Fibroblast of the aortic adventitia (primary cell): ENCODE measurements at regions not wholly inside any gene's neighbourhood (a gene's known extent, or its start where the extent isn't known, plus 50 kb on each side); places are given as distances from the start of the nearest gene placed in this dataset.

Source experiments
- DNase-seq: peaks from one replicate; pipeline ENCODE4 v3.0.0-alpha.2; 2010; ENCODE audit warnings: low read depth
- H3K4me3 ChIP-seq: 2 replicates; pipeline ENCODE4 v1.5.1; 2011; ENCODE audit warnings: low read depth, mild to moderate bottlenecking, control low read depth, low read length, moderate library complexity
- CTCF ChIP-seq: IDR thresholded peaks from 2 replicates; pipeline ENCODE4 v1.5.1; 2011; ENCODE audit warnings: mild to moderate bottlenecking, low read length, control low read depth, inconsistent platforms; ENCODE audit not compliant: insufficient read depth

GRCh38 chr2:40558761-40559160 is 106.9 kb upstream of the SLC8A1 start:
- no peak for DNase-seq
- H3K4me3 ChIP-seq, result no peak overlapping the region

GRCh38 chr2:40559175-40559574 is 107.3 kb upstream of the SLC8A1 start:
- no peak overlapping the region for H3K4me3 ChIP-seq
- DNase-seq, result no peak
- no peak for TF ChIP-seq CTCF

More at GRCh38 chr2:40558761-40559160, 106.9 kb upstream of the SLC8A1 start:
- no peak for TF ChIP-seq CTCF

- TF ChIP-seq CTCF, result no peak
- no peak for DNase-seq
- H3K4me3 ChIP-seq, result no peak overlapping the region
Measured at GRCh38 chr2:40564184-40564583, 112.3 kb upstream of the SLC8A1 start.

GRCh38 chr2:40579247-40579646 is 127.4 kb upstream of the SLC8A1 start:
- no peak for TF ChIP-seq CTCF
- peak; percentile 4 for DNase-seq
- no peak overlapping the region for H3K4me3 ChIP-seq

GRCh38 chr2:40584432-40584831 is 132.5 kb upstream of the SLC8A1 start:
- no peak for TF ChIP-seq CTCF
- DNase-seq, result peak; percentile 2
- no peak overlapping the region for H3K4me3 ChIP-seq

GRCh38 chr2:40591774-40592173 is 139.9 kb upstream of the SLC8A1 start:
- no peak for DNase-seq
- H3K4me3 ChIP-seq, result no peak overlapping the region
- no peak for TF ChIP-seq CTCF

- TF ChIP-seq CTCF, result no peak
Measured at GRCh38 chr2:40592218-40592617, 140.3 kb upstream of the SLC8A1 start.

More at GRCh38 chr2:40592218-40592617, 140.3 kb upstream of the SLC8A1 start:
- no peak for DNase-seq
- H3K4me3 ChIP-seq, result no peak overlapping the region
